K562 (cell line): ENCODE measurements at regions not wholly inside any gene's neighbourhood (a gene's known extent, or its start where the extent isn't known, plus 50 kb on each side); places are given as distances from the start of the nearest gene placed in this dataset.

Source experiments
- ATAC-seq: fragments of 200-7000 bp; cut with Tn5 transposase; 3 replicates; pipeline ENCODE4 v1.9.1; 2020; ENCODE audit warnings: moderate library complexity
- BruUV-seq: library from RNA; stranded (reverse); fragments of 400-500 nt; replicated peaks from 2 replicates; lab custom pipeline; 2021; lab: Mats Ljungman, UMichigan
- CTCF ChIA-PET: fragments of 300-600 bp; formaldehyde crosslinking; extraction: SDS; loops from one replicate; lab custom pipeline; 2021; ENCODE audit warnings: low intra/inter-chr PET ratio; lab: Yijun Ruan, JAX
- POLR2A ChIA-PET: fragments of 300-600, 350-650 bp; sonication (Branson Sonifier 250); formaldehyde crosslinking; extraction: SDS; loops from one replicate; lab custom pipeline; 2021; ENCODE audit warnings: antibody characterized with exemption, inconsistent platforms; lab: Yijun Ruan, JAX
- DNase-seq, 4 experiments: peaks; one replicate each; pipeline versions ENCODE4 v3.0.0 to v3.0.0-alpha.2; 2011 to 2018; ENCODE audit warnings: low spot score in 3 of 4, mixed read lengths in 3 of 4; ENCODE audit errors: extremely low read depth in 1 of 4
- FAIRE-seq: peaks from 2 replicates; lab custom pipeline; 2011; peaks lifted over from hg19 to GRCh38; lab: Jason Lieb, UNC
- H2AFZ ChIP-seq: 2 replicates; pipeline ENCODE4 v1.6.0; 2011; ENCODE audit warnings: low read depth, low read length, control low read depth, inconsistent platforms
- H3K27ac ChIP-seq: fragments of 200-600 bp; 3 replicates; pipeline ENCODE4 v1.8.0; 2011; ENCODE audit warnings: low read depth, mild to moderate bottlenecking, control low read depth, inconsistent platforms, low read length, moderate library complexity, mixed read lengths; ENCODE audit errors: extremely low read depth
- H3K27me3 ChIP-seq, 2 experiments: fragments of 300-600 bp in 1 of 2; 2 replicates in 1 of 2; 3 replicates in 1 of 2; pipeline versions ENCODE4 v1.6.0 to v1.8.0; 2011; ENCODE audit warnings: inconsistent platforms in 2 of 2, low read length in 2 of 2, mild to moderate bottlenecking in 1 of 2, mixed read lengths in 1 of 2, moderate library complexity in 1 of 2; ENCODE audit not compliant: control insufficient read depth in 2 of 2, insufficient read depth in 2 of 2
- H3K36me3 ChIP-seq: fragments of 300-600 bp; 3 replicates; pipeline ENCODE4 v1.8.0; 2011; ENCODE audit warnings: mild to moderate bottlenecking, low read length, inconsistent platforms; ENCODE audit not compliant: control insufficient read depth, insufficient read depth
- H3K4me1 ChIP-seq, 2 experiments: fragments of 200-600 bp in 1 of 2; replicated peaks in 1 of 2; 2 replicates in 1 of 2; 3 replicates in 1 of 2; pipeline versions ENCODE4 v1.5.1 to v1.8.0; 2011; ENCODE audit warnings: inconsistent platforms in 2 of 2, low read length in 2 of 2, mild to moderate bottlenecking in 1 of 2, mixed read lengths in 1 of 2, moderate library complexity in 1 of 2; ENCODE audit not compliant: control insufficient read depth in 2 of 2, insufficient read depth in 2 of 2
- H3K4me2 ChIP-seq: 2 replicates; pipeline ENCODE4 v1.6.1; 2011; ENCODE audit warnings: low read length, control low read depth, inconsistent platforms, mixed read lengths; ENCODE audit not compliant: insufficient read depth
- H3K4me3 ChIP-seq: fragments of 200-600 bp; sonication (generic), shearing (Covaris generic); 2 replicates; pipeline ENCODE4 v1.5.1; 2016; ENCODE audit warnings: control low read depth, inconsistent platforms
- H3K79me2 ChIP-seq: fragments of 200-600 bp; 3 replicates; pipeline ENCODE4 v1.8.0; 2011; ENCODE audit warnings: low read length, inconsistent platforms; ENCODE audit not compliant: control insufficient read depth, insufficient read depth
- H3K9ac ChIP-seq, 2 experiments: 2 replicates each; pipeline versions ENCODE4 v1.6.0 to v1.6.1; 2011; ENCODE audit warnings: low read depth in 2 of 2, low read length in 2 of 2, control low read depth in 1 of 2, inconsistent platforms in 1 of 2, mild to moderate bottlenecking in 1 of 2, mixed read lengths in 1 of 2; ENCODE audit not compliant: insufficient read depth in 1 of 2
- H3K9me1 ChIP-seq: one replicate; pipeline ENCODE4 v1.6.0; 2011; ENCODE audit warnings: inconsistent platforms, mild to moderate bottlenecking, low read length, moderate library complexity; ENCODE audit not compliant: control insufficient read depth, insufficient read depth
- H3K9me3 ChIP-seq: replicated peaks from 2 replicates; pipeline ENCODE4 v1.5.1; 2011; ENCODE audit warnings: low read depth, low read length, inconsistent platforms; ENCODE audit not compliant: control insufficient read depth, insufficient read depth
- H4K20me1 ChIP-seq: replicated peaks from 2 replicates; pipeline ENCODE4 v1.6.1; 2011; ENCODE audit warnings: low read length, inconsistent platforms, mixed read lengths; ENCODE audit not compliant: control insufficient read depth, insufficient read depth
- IRF9 ChIP-seq: fragments of 450-650 bp; IDR thresholded peaks from 2 replicates; pipeline ENCODE4 v1.6.1; 2016; ENCODE audit warnings: missing biosample characterization, missing genetic modification characterization
- NR2C2 ChIP-seq, 2 experiments: fragments of 200-800 bp in 1 of 2; sonication (Bioruptor generic) in 1 of 2; sonication (generic) in 1 of 2; formaldehyde crosslinking in 1 of 2; IDR thresholded peaks; 2 replicates each; pipeline versions ENCODE4 v1.6.1 to v1.8.0; 2016 to 2022; ENCODE audit warnings: mild to moderate bottlenecking in 1 of 2, missing compliant biosample characterization in 1 of 2, missing genetic modification characterization in 1 of 2, missing genetic modification reagents in 1 of 2
- WGBS: fragments of 100-300 bp; shearing (Covaris generic); methylation state at CpG from one replicate; pipeline ENCODE4 v1.1.6; 2016; ENCODE audit warnings: low coverage, mixed read lengths; ENCODE audit not compliant: insufficient coverage; ENCODE audit errors: missing lambda C conversion rate; 5-methylcytosine and 5-hydroxymethylcytosine counted together
- in situ Hi-C: fragments of 300-500 bp; cut with MboI; formaldehyde crosslinking; loops from 4 replicates; pipeline ENCODE4 v1.15.0; 2018; ENCODE audit warnings: inconsistent platforms, mixed read lengths
- intact Hi-C: fragments of 100-400 bp; cut with micrococcal nuclease; formaldehyde crosslinking; loops from 2 replicates; pipeline ENCODE4 v1.14.2; 2022
- TF ChIP-seq, protein P1 (sequence below): fragments of 250-450 bp; sonication (Bioruptor Pico); IDR thresholded peaks from 2 replicates; pipeline ENCODE4 v1.5.0; 2020; ENCODE audit warnings: mild to moderate bottlenecking

- CTCF ChIA-PET = no interaction called here
- 5% methylated on average over 2 of the region's 2 CpGs for WGBS
- intact Hi-C loops = no loop called here
Observed at GRCh38 chrX:68935362-68935761, 106.5 kb downstream of the EFNB1 start.

More at GRCh38 chrX:68935362-68935761, 106.5 kb downstream of the EFNB1 start:
- DNase-seq (no peak), ATAC-seq (no peak), FAIRE-seq (no peak)
- Histone ChIP-seq H3K4me3 (no peak overlapping the region), H4K20me1 (no peaks in the 10 kb centered on the region), H3K9ac (no peak overlapping the region), H3K27ac (no peak overlapping the region), H3K4me1 (no peaks in the 10 kb centered on the region), H3K79me2 (no peaks in the 10 kb centered on the region), H3K27me3 (no peaks in the 10 kb centered on the region), H3K36me3 (no peaks in the 10 kb centered on the region), H2AFZ (no peak overlapping the region), H3K9me1 (no peaks in the 10 kb centered on the region), H3K4me2 (no peak overlapping the region), H3K9me3 (no peaks in the 10 kb centered on the region)
- no TSS peak for BruUV-seq
- in situ Hi-C loops = no loop called here
- TF ChIP-seq IRF9 (tag) (no peak), NR2C2 (CRISPR knock-in tag; IDR thresholded peaks at IDR 0.05) (no peak), NR2C2 (tag; IDR thresholded peaks at IDR 0.05) (no peak)
- TF ChIP-seq, protein P1, sequence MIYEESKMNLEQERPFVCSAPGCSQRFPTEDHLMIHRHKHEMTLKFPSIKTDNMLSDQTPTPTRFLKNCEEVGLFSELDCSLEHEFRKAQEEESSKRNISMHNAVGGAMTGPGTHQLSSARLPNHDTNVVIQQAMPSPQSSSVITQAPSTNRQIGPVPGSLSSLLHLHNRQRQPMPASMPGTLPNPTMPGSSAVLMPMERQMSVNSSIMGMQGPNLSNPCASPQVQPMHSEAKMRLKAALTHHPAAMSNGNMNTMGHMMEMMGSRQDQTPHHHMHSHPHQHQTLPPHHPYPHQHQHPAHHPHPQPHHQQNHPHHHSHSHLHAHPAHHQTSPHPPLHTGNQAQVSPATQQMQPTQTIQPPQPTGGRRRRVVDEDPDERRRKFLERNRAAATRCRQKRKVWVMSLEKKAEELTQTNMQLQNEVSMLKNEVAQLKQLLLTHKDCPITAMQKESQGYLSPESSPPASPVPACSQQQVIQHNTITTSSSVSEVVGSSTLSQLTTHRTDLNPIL (CRISPR knock-in tag) = no peak
- POLR2A ChIA-PET = interaction anchor here (1.1 kb wide), 1 partner anchor 288 kb away, joined by 4 read pairs; no protein-coding TSS in a partner anchor
